HG02943 (cell line): ENCODE measurements at regions not wholly inside any gene's neighbourhood (a gene's known extent, or its start where the extent isn't known, plus 50 kb on each side); places are given as distances from the start of the nearest gene placed in this dataset.

Experiments
- ATAC-seq: cut with Tn5 transposase; IDR thresholded peaks from one replicate; pipeline ENCODE4 v1.9.1; 2021; ENCODE audit warnings: mild to moderate bottlenecking, low read depth, moderate library complexity; ENCODE audit not compliant: unreplicated experiment

- no peak for ATAC-seq
Observed at GRCh38 chr2:220243571-220243970, 616.1 kb downstream of the SLC4A3 start.

- ATAC-seq: no peak
Observed at GRCh38 chr2:220246386-220246785, 619.0 kb downstream of the SLC4A3 start.

- no peak for ATAC-seq
Observed at GRCh38 chr2:220247588-220248350, 620.3 kb downstream of the SLC4A3 start.

DNA sequence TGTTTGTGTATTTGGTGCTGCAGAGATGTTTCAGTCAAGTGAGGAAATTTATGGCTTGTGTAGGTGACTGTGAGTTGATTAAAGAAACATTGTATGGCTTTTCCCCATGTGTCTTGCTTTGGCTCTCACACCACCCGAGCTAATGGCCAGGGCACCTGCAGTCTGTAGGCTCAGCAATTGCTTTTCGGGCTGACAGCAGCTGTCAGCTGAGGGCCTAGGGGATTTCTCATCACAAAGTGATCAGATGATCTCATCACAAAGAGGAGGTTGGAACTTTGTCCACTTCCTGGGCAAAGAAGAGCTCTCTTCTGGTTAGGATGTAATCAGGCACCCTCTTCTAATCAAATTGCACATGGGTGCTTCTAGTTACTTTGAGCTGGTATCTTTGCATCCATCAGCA is 632.2 kb downstream of the SLC4A3 start:
- ATAC-seq: no peak

- ATAC-seq: no peak
Observed at GRCh38 chr2:220263300-220263699, 635.9 kb downstream of the SLC4A3 start.

DNA sequence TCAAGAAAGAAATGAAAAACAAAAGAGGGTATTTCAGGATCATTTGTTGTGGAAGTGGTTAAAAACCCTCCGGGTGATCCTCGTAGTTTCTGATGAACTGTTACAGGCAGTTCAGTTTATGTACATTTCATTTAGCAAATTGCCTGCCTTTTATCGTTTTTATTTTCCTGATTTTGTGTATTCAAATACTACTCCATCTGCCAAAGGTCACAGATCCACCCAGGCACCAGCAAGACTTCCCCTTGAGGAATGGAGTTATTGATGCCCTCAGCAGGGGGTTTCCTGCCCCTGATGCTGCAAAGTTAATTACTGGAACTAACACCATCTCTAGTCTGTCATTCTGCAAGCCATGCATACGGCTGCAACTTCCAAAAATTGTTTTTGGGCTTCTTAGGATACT is 641.9 kb downstream of the SLC4A3 start:
- no peak for ATAC-seq

- no peak for ATAC-seq
Observed at GRCh38 chr2:220270481-220271070, 643.1 kb downstream of the SLC4A3 start.

DNA sequence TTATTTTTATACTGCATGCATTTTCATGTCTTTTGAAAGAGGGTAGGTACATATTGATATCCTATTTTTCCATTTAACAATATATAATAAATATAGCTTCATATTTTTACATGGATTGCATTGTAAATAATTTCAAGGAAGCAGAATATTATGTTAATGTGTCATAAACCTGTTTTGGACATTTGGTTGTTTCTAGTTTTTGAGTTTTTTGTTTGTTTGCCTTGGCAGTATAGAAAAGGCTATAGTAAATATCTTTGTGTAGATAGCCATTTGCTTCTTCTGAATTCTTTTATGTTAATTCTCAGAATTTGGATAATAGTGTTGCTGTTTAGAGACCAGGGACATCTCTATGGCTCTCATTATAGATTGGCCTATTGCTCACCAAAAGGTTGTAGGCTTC is 645.2 kb downstream of the SLC4A3 start:
- no peak for ATAC-seq

GRCh38 chr2:220273082-220273481 is 645.7 kb downstream of the SLC4A3 start:
- ATAC-seq: no peak

DNA sequence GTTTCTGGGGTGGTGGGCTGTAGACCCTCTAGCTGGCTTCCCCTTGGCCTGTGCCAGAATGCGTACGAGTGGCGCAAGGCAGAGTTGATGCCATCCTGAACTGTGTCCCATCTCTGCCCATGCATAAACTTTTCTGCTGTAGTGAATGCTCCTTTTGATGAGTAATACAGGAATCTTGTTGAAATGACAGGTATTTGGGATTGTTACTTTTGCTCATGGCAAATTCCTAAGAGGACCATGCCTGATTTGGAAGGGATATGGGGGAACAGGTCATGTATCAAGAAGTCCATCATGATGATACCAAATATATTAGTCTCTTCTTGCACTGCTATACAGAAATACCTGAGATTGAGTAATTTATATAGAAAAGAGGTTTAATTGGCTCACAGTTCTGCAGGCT is 648.0 kb downstream of the SLC4A3 start:
- ATAC-seq: no peak

GRCh38 chr2:220276741-220277444 is 649.5 kb downstream of the SLC4A3 start:
- ATAC-seq: no peak

- no peak for ATAC-seq
Observed at GRCh38 chr2:220277445-220277975, 650.1 kb downstream of the SLC4A3 start.

- no peak for ATAC-seq
Observed at GRCh38 chr2:220278022-220278421, 650.6 kb downstream of the SLC4A3 start.

- ATAC-seq: no peak
Observed at GRCh38 chr2:220279372-220279771, 651.9 kb downstream of the SLC4A3 start.

- no peak for ATAC-seq
Observed at GRCh38 chr2:220279840-220280239, 652.4 kb downstream of the SLC4A3 start.

GRCh38 chr2:220280736-220281135 is 653.3 kb downstream of the SLC4A3 start:
- ATAC-seq: no peak

DNA sequence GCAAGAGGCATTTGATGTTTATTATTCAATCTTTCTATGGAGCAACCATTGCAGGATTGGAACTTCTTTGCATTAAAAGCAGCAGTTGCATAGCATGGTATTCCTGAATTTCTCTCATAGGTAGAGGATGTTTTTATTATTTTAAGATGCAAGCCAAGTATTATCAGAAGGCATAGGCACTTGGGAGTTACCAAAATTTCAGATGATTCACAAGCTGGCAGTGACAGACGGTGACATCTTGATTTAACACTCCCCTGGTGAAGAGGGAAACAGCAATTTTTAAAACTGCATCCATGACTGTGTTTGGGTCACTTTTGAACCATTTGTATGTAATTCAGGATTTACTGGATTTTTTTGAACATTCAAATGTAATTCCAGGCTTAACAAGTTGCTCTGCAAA is 654.3 kb downstream of the SLC4A3 start:
- ATAC-seq: no peak

DNA sequence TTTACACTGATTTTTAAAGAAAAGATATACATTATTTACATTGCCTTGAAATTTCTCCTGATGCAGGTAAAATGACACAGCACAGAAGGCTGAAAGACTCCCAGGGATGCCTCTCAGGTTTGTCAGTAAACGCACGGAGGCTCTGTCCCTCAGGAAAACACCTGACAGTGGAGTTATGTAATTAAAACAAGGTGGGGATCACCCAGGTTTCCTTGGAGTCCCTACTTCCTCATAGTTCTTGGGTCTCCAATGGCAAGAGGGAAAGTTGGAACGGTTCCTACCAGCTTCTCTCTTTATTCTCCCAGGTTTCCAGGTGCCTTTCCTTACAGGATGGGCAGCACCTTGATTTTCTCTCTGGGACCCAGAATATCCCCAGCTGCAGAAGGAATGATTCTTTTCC is 654.8 kb downstream of the SLC4A3 start:
- ATAC-seq: no peak

- ATAC-seq: no peak
Observed at GRCh38 chr2:220293966-220294365, 666.5 kb downstream of the SLC4A3 start.

DNA sequence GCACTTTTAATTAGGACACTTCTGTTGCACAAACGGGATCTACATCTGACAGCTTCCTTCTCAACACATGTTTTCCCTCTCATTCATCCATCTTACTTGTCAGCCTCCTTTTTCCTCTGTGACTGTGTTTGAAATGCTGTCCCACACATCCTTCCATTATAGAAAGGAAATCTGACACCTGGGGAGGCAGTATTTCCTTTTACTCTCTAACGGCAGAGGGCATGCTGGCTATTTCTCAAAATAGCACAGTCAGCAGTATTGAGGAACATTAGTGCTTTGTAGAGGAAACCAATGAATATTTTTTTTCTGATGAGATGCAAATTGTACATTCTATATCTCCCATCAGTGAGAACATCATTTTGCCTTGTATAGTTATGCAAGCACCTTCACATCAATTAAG is 668.7 kb downstream of the SLC4A3 start:
- ATAC-seq: no peak

- no peak for ATAC-seq
Observed at GRCh38 chr2:220297093-220297492, 669.7 kb downstream of the SLC4A3 start.
